NCI-H2029 (cell line): ENCODE measurements at regions not wholly inside any gene's neighbourhood (a gene's known extent, or its start where the extent isn't known, plus 50 kb on each side); places are given as distances from the start of the nearest gene placed in this dataset.
"Not testable (repeated sequence)": the region's sequence is repeated elsewhere in the genome, so short reads cannot be mapped to it uniquely, and the experiment has no call there.

Experiments used
- DNase-seq: peaks from one replicate; lab custom pipeline; 2025; lab: John Stamatoyannopoulos, UW

DNA sequence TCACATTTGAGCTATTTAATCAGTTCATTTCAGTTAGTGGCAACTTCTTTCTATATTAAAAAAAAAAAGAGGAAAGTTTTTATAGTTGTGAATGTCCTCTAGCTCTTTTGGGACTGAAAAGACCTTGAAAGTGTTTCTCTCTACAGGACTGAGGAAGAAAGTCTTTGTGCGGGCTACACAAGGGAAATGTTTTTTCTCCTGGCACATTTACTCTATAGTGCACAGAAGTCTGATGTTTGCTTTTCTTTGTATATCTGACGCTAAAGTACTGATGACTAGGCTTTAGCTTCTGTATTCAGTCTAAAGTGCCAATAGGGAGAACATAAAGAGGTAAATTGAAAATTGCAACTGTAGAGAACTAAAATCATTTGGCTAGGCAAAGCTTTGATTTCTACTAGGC lies 737.4 kb upstream of the LUZP2 start:
- no peak for DNase-seq

DNA sequence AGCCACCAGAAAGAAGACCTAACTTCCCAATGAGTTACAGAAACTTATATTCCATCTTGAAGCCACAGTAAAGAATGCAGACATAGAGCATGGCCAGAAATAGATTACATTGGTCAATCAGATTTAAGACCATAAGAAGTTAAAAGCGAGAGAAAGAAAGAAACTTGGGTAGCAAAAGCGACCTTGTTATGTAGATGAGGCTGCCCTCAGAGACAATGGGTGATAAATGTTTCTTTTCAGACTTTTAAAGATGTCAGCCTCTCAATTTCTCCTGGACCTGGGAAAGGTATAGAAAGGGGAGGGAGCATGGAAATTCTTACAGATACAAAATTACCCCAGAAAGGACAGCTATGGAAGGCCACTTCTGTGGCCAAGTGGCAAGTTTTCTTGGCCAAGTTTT lies 732.6 kb upstream of the LUZP2 start:
- DNase-seq, result no peak

DNA sequence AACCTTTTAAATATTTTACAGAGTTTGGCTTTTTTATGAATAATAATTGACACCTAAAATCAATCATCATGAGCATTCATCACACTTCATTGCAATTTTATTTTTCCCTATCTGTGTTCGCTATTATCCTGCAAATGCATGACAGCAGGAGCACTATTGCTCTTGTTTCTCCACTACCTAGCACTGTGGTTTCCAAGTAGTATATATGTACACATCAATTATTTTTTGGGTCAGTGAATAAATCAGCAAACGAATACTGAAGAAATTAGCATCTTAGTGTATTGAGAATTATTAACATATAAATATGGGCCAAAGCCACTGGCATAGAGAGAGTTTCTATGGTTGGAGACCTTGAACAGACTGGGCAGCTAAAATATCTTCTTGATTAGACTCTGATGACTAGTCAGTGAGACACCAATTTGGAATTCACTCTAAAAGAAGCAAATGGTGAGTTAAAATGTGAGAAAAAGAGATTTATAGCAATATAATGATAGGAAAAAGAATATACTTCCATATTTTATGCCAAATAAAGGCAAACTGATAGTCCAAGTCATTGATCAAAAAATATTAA lies 731.1 kb upstream of the LUZP2 start:
- DNase-seq, result no peak

DNA sequence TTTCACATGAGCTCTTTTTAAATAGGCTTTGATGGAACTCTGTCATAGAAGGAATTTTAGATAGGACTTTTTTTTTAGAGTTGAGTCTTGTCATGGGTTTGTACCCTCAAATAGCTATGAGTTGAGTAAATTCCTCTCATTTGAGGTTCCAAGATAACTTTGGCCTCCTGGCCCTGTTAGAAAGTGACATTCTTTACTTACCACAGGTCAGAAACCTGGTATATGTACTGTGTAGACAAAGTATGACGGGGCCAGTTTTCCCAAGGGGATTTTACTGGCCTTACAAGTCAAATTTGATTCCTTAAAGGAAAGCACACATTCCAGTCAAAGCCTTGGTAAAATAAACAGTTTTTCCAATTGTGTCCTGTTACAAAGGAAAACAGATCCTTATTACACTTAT lies 729.3 kb upstream of the LUZP2 start:
- DNase-seq, result no peak

DNA sequence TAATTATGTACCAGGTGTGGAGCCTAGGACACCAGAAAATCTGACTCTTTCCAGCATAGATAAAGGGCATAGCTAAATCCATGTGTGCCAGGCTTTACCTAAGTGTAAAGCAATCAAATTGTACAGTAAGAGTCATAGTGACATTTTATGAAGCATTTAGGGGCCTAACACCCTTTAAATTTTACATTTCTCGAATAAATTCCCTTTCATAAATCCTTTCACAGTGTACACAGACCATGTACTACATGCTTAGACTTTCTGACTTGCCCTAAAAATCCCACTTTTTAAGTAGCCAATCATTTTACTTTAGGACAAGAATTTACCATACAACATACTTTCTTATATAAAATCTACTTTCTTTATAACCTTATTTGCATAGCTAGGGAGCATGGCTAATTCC lies 727.6 kb upstream of the LUZP2 start:
- no peak for DNase-seq

DNA sequence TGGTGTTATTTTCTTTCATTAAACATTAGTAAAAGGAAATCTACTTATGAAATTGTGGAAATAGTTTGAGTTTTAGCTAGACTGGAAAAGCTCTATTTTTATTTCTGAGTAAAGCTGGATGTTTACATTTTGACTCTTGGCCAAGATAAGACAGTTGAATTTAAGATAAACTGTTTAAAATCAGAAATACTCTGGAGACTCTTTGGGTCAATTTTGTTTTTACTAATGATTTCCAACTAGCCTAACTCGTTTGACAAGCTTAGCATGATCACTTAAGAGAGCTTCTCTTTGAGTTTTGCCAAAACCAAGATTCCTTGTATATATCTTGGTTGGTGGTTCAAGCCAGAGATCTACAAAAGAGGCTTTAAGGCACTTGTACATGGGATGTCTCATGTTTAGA lies 724.8 kb upstream of the LUZP2 start:
- DNase-seq, result no peak

DNA sequence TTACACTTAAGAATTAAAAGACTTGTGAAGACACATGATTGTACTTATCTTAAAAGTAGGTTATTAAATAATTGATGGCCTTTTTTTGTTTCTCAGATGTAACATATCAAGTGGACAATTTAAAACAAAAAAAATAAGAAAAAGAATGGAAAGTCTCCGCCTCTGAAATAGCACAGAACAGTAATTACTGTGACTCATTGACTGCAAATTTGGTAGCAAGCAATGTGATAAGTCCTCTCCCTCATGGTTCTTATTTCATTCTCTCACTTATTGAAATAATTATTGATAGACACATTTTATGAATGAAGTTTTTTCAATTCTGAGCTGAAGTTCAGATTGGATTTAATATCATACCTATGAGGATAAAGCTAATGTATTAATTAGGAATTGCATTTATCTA lies 717.9 kb upstream of the LUZP2 start:
- no peak for DNase-seq

DNA sequence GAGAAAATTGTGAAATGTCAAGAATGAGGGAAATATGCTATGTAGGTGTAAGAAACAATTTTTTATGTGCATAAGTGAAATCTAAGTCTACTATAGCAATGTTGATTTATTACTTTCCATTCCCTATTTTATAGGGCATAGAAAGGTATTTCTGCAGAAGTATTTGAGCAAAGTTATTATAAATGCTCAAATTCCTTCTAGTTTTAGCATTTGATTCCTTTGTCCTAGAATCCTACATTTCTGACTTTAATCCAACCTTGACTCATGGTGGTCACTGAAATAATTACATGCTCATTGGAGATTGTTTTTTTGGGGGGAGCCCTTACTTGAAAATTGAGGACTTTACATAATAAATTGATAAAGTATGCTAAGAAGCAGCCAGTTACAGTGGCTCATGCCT lies 716.6 kb upstream of the LUZP2 start:
- no peak for DNase-seq

DNA sequence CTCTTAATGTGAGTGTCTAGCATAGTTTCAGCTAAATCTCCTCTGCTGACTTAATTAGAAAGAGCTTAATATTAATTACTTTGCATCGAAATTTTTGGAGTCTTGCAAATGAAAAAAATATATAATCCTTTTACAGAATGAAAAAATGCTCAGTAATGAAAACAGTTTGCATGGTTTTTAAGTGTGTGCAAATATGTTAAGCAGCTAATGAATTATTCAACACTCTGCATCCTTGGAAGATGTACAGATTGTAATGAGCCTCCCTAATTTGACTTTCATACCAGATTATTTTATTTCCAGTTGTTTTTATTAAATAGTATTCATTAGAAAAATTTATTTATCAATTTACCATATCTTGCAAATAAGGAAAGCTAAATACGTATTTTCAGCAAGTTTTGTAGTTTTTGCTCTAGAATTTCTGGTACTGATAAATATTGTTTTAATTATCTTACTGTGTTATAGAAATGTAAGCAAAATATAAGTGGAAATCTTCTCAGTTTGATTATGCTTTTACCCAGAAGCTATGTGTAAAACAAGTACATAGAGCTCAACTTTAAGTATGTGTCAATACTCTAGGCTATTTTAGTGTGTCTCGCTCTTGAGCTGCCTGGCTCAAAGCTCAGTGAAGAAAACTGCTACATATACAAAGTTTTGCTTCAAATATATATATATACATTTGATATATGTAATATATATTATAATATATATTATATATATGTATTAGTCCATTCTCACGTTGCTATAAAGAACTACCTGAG lies 714.9 kb upstream of the LUZP2 start:
- no peak for DNase-seq

DNA sequence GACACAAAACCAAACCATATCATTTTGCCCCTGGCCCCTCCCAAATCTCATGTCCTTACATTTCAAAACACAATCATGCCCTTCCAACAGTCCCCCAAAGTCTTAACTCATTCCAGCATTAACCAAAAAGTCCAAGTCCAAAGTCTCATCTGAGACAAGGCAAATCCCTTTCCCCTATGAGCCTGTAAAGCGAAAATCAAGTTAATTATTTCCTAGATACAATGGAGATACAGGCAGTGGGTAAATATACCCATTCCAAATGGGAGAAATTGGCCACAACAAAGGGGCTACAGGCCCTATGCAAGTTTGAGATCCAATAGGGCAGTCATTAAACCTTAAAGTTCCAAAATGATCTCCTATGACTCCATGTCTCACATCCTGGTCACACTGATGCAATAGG lies 709.9 kb upstream of the LUZP2 start:
- not testable (repeated sequence) for DNase-seq

DNA sequence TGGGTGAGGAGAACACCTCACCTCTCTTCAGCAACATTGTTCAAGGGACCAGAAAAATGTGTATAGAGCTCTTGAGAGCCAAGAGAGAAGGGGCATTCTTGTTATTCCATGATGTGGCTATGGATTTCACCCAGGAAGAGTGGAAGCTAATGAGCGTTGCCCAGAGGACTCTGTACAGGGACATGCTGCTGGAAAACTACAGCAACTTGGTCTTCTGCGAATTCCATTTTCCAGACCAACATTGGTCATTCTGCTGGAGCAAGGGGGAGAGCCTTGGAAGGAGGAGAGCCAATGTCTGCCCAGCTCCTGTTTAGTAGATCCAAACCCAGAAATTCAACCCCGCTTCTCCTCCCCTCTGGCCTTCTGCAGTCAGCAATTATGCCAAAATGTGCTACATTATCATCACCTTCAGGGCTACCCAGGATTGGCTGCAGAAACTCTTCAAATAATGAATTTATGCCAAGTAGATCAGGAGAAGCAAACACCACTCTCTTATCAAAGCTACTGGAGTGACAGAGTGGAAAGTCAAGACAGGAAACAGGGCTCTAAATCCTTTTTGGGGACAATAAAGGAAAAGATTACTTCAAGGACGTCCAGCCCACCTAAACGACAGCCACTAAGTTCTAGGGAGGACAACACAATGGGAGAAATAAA lies 707.5 kb upstream of the LUZP2 start:
- no peak for DNase-seq

DNA sequence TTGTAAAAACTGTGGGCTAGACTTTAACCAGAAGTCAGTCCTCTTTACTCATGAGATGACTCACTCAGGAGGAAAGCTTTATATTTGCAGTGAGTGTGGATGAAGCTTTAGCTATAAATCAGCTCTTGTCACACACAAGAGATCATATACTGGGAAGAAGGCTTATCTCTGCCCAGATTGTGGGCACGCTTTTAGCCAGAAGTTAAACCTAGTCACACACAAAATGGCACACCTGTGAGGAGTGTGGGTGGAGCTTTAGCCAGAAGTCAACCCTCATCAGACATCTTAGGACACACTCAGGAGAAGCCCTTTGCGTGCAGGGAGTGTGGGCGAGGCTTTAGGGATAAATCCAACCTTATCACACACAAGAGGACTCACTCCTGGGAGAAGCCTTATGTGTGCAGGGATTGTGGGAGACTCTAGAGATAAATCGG lies 706.9 kb upstream of the LUZP2 start:
- no peak for DNase-seq

DNA sequence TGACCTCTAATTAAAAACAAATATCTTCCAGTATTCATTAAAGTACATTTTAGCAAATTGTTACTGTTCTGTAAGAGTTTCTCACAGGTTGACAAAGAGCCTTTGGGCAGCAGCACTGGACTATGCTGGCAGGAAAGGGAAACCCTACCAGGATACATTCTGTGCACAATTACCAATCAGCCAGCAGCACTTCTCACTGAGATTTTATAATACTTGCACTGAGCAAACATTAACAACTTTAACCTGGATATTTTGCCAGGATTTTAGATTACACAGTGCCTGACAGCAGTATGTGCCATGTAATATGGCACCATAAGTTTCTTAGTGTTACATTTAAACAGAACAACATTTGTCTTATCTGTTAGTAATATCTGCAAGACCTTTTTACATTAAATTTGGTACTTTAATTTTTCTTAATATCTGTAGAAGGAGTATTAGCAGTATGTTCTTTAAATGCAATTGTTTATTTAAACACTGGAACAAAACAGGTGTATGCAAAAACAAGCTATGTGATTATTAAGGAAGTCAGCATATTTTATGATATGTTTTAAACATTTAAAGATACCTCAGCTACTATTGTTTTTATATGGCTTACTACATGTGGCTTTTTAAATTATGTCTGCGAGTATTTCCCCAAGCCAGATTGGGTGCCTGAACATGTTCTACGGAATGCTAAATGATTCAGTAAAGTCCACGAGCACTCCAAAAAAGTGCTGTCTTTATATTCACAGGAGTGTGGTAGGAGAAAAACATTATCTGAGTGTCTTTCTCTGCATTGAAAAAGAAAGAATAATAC lies 699.0 kb upstream of the LUZP2 start:
- no peak for DNase-seq

DNA sequence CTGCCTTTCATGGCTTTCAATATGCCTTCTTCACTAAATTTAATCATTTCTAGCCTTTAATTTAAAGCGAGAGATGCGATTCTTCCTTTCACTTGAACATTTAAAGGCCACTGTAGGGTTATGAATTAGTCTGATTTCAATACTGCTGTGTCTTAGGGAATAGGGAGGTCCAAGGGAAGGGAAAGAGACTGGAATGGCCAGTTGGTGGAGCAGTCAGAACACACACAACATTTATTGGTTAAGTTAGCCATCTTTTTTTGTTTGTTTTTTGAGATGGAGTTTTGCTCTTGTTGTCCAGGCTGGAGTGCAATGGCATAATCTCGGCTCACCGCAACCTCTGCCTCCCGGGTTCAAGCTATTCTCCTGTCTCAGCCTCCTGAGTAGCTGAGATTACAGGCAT lies 662.5 kb upstream of the LUZP2 start:
- not testable (repeated sequence) for DNase-seq

DNA sequence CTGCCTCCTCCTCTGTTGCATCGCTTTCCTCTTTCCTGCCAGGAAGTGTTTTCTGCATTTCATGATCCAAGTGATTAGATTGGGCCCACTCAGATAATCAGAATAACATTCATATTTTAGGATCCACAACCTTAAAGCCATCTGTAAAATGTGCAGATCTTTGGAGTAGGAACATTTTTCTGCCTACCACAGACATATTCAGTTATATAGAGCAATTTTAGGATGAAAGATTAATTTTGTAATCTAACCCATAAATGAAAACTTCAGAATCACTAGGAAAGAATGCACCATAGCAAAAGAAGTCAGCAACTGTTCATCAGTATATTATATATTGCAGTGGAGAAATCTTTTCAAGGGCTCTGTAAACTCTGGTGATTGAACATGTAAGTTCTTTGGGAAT lies 659.9 kb upstream of the LUZP2 start:
- DNase-seq, result no peak

DNA sequence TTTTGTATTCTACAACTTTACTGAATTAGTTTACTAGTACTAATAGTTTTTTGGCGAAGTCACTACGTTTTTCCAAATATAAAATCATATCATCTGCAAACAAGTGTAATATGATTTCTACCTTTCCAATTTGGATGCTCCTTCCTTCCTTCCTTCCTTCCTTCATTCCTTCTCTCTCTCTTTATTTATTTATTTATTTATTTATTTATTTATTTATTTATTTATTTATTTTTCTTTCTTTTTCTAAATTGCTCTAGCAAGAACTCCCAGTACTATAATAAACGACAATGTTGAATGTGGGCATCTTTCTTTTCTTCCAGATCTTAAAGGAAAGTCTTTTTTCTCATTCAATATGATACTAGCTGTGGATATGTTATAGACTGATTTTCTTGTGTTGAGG lies 656.0 kb upstream of the LUZP2 start:
- no peak for DNase-seq

DNA sequence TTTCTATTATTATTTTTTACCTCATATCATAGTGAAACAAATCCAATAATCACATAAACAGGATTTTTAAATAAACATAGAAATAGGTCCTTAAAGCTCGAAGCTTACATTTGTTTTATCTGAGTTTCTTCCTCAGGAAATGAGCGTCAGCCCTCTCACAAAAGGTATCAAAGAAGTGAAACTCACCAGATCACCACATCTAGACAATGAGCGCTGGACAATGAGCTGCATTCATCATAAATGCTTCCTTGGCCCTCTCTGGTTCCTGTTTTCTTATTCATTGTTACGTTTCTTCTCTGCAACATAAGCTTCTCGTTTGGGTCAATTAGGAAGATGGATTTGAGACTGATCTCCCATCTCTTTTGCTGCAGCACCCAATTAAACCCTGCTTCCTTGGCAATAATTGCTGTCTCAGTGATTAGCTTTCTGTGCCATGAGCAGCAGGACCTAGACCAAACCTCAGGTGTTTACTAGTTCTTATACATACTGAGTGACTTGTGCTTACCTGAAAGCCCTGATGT lies 649.9 kb upstream of the LUZP2 start:
- DNase-seq, result no peak

DNA sequence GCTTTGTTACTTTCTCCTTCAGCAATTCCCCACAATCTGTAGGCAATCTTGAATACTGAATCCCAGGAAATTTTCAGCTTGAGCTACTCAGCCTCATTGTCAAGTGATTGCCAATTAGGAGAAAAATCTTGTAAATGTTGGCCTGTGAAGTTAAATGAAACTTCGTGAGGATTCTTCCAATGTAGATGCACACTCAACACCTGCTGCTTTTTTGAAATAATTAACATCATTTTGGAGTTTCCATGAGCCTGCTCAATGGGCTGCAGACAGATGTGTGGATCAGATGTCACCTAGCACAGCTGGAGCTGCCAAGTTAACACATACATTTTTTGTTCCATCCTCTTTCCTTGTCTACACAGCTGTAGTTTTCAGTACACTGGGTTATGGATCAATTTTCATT lies 645.6 kb upstream of the LUZP2 start:
- no peak for DNase-seq

DNA sequence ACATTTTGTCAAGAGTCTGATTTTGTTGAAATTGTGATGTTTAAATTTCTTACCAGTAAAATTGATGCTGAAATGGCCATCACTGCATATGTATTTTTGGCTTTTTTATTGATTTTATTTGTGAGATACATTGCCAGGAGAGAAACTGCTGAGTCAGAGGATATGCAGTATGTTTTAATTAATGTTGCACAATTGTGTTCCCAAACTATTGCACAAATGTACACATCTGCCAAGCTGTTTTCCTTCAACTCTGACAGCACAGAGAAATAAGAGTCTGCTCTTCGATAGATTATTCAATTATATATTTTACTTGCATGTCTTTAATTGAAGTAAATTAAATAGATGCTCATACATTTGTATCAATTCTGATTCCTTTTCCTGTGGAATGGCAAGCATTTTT lies 640.2 kb upstream of the LUZP2 start:
- DNase-seq, result no peak

DNA sequence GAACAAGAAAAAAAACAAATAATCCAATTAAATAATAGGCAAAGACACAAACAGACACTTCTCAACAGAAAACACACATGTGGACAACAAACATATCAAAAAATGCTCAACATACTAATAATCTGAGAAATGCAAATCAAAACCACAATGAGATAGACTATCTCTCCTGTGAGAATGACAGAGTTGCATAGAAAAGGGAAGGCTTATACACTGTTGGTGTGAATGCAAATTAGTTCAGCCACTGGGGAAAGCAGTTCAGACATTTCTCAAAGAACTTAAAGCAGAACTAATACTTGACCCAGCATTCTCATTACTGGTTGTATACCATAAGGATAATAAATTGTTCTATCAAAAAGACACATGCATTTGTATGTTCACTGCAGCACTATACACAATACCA lies 637.8 kb upstream of the LUZP2 start:
- no peak for DNase-seq

DNA sequence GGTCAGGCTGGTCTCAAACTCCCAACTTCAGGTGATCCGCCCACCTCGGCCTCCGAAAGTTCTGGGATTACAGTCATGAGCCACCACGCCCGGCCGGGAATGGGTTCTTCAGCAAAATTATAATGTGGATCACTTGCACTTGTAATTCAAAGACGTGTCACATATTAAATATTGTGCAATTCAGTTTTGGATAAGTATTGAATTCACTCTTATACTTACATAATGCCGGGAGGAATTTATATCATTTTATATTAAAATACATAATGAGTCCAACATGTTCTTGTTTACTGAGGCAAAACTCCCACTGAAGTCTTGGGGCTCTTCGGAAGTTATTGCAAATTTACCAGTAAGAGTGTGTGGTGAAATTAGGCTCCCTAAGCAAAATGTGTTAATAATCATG lies 635.2 kb upstream of the LUZP2 start:
- no peak for DNase-seq

DNA sequence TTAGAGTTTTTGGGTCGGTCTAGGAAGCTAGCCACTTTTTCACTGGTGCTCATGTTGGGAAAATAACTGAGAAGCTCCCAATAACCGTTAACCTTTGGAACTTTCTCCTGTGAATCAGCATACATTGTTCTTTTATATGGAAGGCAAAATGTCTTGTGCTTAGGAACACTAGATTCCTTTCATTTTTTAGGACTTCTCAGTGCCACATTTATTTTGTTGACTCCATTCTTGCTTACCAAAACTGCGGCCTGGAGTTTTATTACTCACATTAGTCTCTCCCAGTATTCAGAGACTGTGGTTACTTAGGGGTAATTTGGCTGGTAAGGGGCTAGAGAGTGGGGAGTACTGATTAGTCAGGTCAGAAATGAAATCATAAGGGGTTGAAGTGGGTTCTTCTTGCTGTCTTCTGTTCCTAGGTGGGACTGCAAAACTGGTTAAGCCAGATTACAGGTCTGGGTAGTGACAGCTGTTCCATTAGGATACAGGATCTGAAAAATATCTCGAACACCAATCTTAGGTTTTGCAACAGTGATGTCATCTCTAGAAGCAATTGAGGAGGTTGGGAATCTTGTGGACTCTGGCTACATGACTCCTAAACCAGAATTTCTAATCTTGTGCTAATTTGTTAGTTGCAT lies 631.4 kb upstream of the LUZP2 start:
- DNase-seq, result no peak
